ENCODE measurements at regions not wholly inside any gene's neighbourhood (a gene's known extent, or its start where the extent isn't known, plus 50 kb on each side); places are given as distances from the start of the nearest gene placed in this dataset.
"Not testable (repeated sequence)": the region's sequence is repeated elsewhere in the genome, so short reads cannot be mapped to it uniquely, and the experiment has no call there.

GRCh38 chrX:115402299-115402698 lies 112.8 kb downstream of the LUZP4 start:
- no peak for DNase-seq (ENCODE audit: low spot score)

- DNase-seq (ENCODE audit: low spot score), result no peak
These were observed 119.4 kb downstream of the LUZP4 start for GRCh38 chrX:115408771-115409400.

GRCh38 chrX:115409551-115409950 lies 120.0 kb downstream of the LUZP4 start:
- no peak for DNase-seq (ENCODE audit: low spot score)

DNA sequence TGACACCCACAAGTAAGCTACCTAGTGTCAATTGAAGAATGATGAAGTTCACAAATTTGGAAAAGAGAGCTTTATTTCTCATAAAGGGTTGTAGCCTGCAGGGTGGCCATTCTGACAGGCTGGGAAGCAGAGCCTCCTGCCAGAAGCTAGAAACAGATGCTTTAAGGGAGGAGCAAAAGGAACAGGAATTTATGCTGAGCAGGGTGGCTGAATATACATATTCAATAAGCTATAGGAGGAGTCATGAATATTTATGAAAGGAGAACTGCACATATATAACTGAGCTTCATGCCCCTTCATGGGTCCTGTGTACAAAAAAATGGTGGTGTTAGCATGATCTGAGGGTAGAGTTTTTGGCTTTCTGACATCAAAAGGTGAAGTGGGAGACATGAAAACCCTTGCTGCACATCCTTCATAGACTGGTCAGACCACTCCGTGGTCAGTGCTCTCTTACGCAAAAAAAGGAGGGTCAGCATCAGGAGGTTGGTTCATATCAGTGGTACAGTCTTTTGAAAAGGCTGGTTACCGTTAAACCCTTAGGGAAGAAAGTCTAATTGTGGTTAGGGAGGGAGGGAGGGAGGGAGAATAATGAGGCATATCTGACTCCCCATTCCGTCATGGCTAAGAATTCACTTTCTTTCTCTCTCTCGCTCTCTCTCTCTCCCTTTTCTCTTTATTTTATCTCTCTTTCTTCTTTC lies 121.4 kb downstream of the LUZP4 start:
- DNase-seq (ENCODE audit: low spot score), result no peak

- no peak for DNase-seq (ENCODE audit: low spot score)
These were observed 123.8 kb downstream of the LUZP4 start for GRCh38 chrX:115413246-115413878.

DNA sequence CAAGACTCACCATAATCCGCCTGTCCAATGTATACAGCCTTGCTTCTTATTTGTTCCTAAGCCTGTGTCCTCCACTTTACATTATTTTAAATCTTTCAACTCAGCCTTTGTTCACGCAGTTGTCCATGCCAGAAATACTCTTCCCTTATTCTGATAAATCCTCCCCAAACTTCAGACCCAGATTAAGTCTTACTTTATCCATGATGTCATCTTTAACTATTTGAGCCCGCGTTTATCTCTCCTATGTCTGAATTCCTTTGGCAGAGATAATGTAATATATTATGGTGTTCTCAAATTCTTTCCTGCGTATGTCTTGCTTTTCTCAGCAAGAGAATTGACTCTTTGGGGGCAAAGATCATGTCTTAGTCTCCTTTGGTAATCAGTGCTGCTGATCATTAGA lies 129.6 kb downstream of the LUZP4 start:
- no peak for DNase-seq (ENCODE audit: low spot score)

DNA sequence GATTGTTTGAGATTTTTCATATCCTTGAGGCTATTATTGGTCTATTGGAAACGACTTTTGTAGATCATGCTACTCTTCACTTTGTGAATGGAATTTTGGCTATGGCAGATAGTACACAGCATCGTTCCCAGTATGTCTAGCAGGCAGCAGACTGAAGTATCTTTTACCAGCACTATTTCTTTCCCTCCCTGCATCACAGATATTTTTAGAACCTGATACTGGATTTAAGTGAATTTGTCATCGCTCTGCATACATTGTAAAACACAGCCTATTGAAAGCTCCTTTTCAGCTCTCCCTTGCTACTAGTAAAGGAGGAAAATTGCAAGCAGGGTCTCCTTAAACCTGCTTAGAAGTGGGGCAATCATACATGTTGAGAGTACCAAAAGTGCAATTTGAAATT lies 133.6 kb downstream of the LUZP4 start:
- no peak for DNase-seq (ENCODE audit: low spot score)

DNA sequence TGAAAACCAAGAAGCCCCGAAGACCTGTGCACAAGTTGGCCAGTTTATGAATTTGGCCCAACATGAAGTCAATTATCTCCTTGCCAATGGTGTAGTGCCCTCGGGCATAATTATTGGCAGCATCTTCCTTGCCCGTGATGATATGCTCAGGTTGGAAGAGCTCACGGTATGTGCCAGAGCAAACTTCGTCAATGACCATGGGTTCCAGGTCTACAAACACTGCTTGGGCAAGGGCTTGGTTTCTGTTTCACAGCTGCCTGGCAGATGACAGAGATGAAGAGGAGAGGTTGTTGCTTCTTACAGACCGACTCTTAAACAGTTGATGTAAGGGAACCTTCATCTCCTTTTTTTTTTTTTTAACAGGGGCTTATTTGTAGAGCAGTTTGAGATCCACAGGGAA lies 135.6 kb upstream of the PLS3 start:
- DNase-seq (ENCODE audit: low spot score), result no peak

DNA sequence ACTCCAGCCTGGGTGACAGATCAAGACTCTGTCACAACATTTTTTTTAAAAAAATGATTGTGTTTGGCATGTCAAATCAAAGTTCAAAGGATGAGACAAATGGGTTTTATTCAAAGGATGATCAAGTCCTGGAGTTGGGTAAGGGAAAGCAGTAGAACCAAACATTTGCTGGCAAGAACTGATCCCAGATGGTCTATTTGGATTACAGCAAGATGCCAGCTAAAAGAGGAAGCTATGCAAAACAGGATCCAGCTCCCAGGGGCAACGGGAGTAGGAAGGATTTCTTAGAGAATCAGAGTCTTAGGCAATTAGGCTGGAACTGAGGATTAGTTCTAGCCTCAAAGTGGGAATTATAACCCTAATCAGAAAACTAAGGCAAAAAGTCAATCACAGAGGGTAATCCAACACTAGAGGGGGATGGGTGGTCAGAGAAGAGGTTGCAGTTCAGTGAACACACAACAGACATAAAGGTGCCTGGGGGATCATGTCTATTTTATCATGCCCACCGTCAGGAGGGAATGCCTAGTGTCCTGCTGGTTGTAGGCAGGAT lies 133.0 kb upstream of the PLS3 start:
- no peak for DNase-seq (ENCODE audit: low spot score)

DNA sequence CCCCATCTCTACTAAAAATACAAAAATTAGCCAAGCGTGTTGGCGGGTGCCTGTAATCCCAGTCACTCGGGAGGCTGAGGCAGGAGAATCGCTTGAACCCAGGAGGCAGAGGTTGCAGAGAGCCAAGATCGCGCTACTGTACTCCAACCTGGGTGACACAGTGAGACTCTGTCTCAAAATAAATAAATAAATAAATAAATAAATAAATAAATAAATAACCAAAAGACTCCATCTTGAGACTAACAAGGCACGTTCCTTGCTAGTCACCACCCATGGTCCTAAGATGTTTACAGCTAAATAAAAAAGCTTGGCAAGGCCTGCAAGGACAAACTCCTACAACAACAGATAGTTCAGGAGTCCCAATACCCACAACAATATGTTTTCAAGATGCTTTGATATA lies 126.1 kb upstream of the PLS3 start:
- not testable (repeated sequence) for DNase-seq (ENCODE audit: low spot score)

DNA sequence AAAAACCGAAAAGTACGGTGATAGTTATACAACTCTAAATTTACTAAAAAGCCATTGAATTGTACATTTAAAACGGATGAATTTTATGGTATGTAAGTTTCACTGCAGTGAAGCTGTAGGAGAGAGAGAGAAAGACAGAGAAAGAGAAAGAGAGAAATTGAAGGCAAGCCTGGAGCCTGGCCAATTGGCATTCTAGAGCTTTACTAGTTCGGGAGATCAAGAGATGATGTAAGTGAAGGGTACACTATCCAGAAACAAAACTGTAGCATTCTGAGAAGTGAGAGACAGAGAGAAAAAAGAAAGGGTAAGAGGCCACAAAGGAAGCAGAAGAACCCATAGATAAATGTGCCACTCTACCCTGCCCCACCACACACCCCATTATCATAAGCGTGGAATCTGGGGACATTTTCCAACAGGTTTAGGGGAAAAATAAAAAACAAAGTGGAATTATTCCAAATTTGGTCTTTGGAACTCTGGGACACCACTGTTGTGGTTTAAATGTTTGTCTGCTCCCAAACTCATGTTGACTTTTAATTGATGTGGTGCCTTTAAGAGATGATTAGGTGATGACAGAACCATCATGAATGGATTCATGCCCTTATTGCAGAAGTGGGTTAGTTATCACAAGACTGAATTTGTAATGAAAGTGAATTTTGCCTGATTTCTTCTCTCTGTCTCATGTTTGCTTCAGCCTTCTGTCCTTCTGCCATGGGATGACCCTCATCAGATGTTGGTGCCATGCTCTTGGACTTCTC lies 123.0 kb upstream of the PLS3 start:
- no peak for DNase-seq (ENCODE audit: low spot score)

DNA sequence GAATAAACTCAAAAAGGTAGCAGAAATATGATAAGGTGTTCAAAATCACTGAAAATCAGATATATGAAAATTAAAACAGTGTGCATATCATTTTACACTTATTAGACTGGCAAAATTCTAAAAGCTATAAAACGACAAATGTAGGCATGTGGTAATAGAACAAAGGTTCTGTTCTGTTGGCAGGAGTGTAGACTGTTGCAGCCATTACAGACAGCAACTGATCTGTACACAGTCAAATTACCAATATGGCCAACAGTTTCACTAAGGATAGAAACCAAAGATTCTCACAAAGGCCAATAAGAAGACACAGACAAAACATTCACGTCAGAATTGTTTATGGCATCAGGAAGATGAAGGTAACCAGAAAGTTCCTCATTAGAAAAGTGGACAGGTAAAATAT lies 112.8 kb upstream of the PLS3 start:
- no peak for DNase-seq (ENCODE audit: low spot score)

GRCh38 chrX:115449742-115450141 lies 111.2 kb upstream of the PLS3 start:
- no peak for DNase-seq (ENCODE audit: low spot score)

DNA sequence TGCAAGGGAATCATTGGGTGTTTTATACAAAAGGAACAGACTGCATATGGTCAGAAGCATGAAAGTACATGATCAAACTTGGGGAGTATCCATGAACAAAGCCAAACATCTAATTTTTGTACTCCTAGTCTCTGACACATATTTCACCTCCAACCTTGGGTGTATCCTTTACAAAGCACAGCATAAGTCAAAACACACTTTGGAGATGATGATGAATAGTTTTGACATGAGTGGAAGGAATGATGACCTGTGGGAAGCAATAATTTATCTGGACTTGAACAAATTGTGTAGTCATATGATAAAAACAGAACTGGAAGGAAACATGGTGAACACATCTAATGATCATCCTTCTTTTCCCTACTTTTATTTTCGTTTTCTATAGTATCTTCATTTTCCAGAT lies 108.7 kb upstream of the PLS3 start:
- no peak for DNase-seq (ENCODE audit: low spot score)

GRCh38 chrX:115459883-115460880 lies 100.8 kb upstream of the PLS3 start:
- no peak for DNase-seq (ENCODE audit: low spot score)

GRCh38 chrX:115462406-115462805 lies 98.6 kb upstream of the PLS3 start:
- DNase-seq (ENCODE audit: low spot score), result no peak

GRCh38 chrX:115467961-115468360 lies 93.0 kb upstream of the PLS3 start:
- DNase-seq (ENCODE audit: low spot score), result no peak

DNA sequence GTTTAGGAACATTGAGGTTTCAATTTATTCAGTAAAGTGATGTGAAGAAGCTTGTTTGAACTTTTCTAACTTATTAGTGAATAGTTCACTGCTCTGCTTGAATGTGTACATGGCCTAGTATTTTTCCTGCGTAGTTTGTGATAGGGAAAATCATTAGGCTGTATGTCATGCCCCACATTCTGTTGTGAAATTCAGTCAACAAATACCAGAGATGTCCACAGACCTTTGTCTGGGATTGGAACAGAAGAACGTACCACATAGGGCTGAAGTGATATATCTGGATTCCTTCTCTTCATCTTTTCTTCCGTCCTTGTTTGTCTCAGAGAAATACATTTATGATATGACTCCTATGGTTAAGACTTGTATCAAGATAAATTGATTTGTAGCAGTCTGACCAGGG lies 88.8 kb upstream of the PLS3 start:
- DNase-seq (ENCODE audit: low spot score), result no peak

GRCh38 chrX:115486510-115486909 lies 74.5 kb upstream of the PLS3 start:
- DNase-seq (ENCODE audit: low spot score), result no peak

DNA sequence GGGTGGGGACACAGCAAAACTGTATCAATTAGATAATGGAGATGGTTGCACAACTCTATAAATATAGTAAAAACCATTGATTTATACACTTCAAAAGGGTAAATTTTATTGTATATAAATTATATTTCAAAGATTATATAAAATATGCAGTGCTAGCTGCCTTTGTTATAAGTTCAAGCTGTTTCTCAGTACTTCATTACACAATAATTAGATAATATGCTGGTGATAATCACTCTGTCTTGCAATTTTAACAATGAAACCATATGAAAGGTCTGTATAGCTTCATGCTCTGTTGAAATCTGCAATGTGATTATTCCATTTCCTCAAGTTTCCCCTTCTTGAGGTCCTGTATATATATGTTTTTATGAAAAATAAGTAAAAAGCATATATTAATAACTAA lies 73.4 kb upstream of the PLS3 start:
- DNase-seq (ENCODE audit: low spot score), result no peak

- DNase-seq (ENCODE audit: low spot score), result no peak
These were observed 70.2 kb upstream of the PLS3 start for GRCh38 chrX:115490814-115491213.

Measured in A172 (cell line).